Endothelial cell (in vitro differentiated cells): ENCODE measurements at regions not wholly inside any gene's neighbourhood (a gene's known extent, or its start where the extent isn't known, plus 50 kb on each side); places are given as distances from the start of the nearest gene placed in this dataset.
"Not testable (repeated sequence)": the region's sequence is repeated elsewhere in the genome, so short reads cannot be mapped to it uniquely, and the experiment has no call there.

Experiments
- DNase-seq: peaks from one replicate; pipeline ENCODE4 v3.0.0; 2021; ENCODE audit warnings: low spot score
- H3K27ac Mint-ChIP-seq: one replicate; pipeline ENCODE4 v1.8.0; 2021; ENCODE audit warnings: mixed read lengths, inconsistent platforms; ENCODE audit not compliant: unreplicated experiment
- H3K27me3 Mint-ChIP-seq: one replicate; pipeline ENCODE4 v1.8.0; 2021; ENCODE audit warnings: mild to moderate bottlenecking, moderate library complexity, mixed read lengths, inconsistent platforms; ENCODE audit not compliant: unreplicated experiment
- H3K36me3 Mint-ChIP-seq: one replicate; pipeline ENCODE4 v1.8.0; 2021; ENCODE audit warnings: mild to moderate bottlenecking, low read depth, mixed read lengths, inconsistent platforms; ENCODE audit not compliant: unreplicated experiment
- H3K4me1 Mint-ChIP-seq: one replicate; pipeline ENCODE4 v1.8.0; 2021; ENCODE audit warnings: mild to moderate bottlenecking, mixed read lengths, inconsistent platforms; ENCODE audit not compliant: unreplicated experiment
- H3K4me3 Mint-ChIP-seq: one replicate; pipeline ENCODE4 v1.8.0; 2021; ENCODE audit warnings: mild to moderate bottlenecking, mixed read lengths, inconsistent platforms; ENCODE audit not compliant: unreplicated experiment
- H3K9me3 Mint-ChIP-seq: one replicate; pipeline ENCODE4 v1.8.0; 2021; ENCODE audit warnings: mixed read lengths, inconsistent platforms; ENCODE audit not compliant: unreplicated experiment

- H3K27me3 Mint-ChIP-seq, H3K27ac Mint-ChIP-seq, H3K4me1 Mint-ChIP-seq, H3K4me3 Mint-ChIP-seq, H3K36me3 Mint-ChIP-seq, DNase-seq: not testable (repeated sequence)
- peaks cover 24% of the 10 kb centered on the region for H3K9me3 Mint-ChIP-seq
These were observed 518.5 kb upstream of the TPTE start for GRCh38 chr21:10002762-10003313.

- not testable (repeated sequence) for H3K27ac Mint-ChIP-seq, H3K4me1 Mint-ChIP-seq, H3K4me3 Mint-ChIP-seq, H3K36me3 Mint-ChIP-seq, H3K27me3 Mint-ChIP-seq, DNase-seq
- H3K9me3 Mint-ChIP-seq = peaks cover 24% of the 10 kb centered on the region
These were observed 515.6 kb upstream of the TPTE start for GRCh38 chr21:10005791-10006190.

DNA sequence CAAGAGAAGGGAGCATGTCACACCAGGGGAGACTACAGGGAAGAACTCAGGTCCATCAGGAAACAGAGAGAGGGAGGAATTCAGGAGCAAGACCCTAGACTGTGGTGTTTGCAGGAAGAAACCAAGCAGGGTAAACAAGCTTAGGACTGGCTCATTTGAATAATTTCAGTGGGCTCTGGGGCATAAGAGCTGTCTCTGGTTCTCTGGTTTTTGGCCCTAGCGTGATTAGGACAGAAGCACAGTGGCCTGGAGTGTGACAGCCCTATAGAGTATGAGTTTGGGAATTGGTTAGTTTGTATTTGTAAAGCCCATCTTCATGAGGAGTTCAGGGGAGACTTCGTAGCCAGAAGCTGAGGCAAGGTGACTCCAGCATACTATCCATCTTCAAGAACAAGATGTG, 504.4 kb upstream of the TPTE start:
- H3K4me1 Mint-ChIP-seq, H3K27me3 Mint-ChIP-seq, H3K36me3 Mint-ChIP-seq, H3K4me3 Mint-ChIP-seq, DNase-seq, H3K27ac Mint-ChIP-seq: not testable (repeated sequence)
- H3K9me3 Mint-ChIP-seq = peaks cover 10% of the 10 kb centered on the region

DNA sequence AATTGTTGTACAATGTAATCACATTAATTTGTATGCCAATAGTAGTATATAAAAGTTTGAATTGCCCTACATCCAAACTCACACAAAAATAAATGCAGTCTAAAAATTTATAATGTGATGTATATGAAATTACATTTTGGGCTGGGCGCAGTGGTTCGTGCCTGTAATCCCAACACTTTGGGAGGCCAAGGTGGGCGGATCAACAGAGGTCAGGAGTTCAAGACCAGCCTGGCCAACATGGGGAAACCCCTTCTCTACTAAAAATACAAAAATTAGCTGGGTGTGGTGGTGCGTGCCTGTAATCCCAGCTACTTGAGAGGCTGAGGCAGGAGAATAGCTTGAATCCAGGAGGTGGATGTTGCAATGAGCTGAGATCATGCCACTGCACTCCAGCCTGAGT, 503.6 kb upstream of the TPTE start:
- H3K4me1 Mint-ChIP-seq, H3K27ac Mint-ChIP-seq, H3K4me3 Mint-ChIP-seq, DNase-seq, H3K27me3 Mint-ChIP-seq, H3K36me3 Mint-ChIP-seq: not testable (repeated sequence)
- H3K9me3 Mint-ChIP-seq = peaks cover 10% of the 10 kb centered on the region

DNA sequence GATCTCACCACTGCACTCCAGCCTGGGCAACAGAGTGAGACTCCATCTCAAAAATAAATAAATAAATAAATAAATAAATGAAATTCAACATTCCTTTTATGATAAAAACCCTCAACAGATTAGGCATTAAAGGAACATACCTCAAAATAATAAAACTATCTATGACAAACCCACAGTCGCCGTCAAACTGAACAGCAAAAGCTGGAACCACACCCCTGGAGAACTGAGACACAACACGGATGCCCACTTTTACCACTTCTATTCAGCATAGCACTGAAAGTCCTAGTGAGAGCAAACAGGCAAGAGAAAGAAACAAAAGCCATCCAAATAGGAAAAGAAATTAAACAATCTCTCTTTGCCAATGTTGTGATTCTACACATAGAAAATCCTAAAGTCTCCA, 499.9 kb upstream of the TPTE start:
- H3K27ac Mint-ChIP-seq, H3K4me3 Mint-ChIP-seq, H3K36me3 Mint-ChIP-seq, H3K27me3 Mint-ChIP-seq, H3K4me1 Mint-ChIP-seq, DNase-seq: not testable (repeated sequence)
- peaks cover 17% of the 10 kb centered on the region for H3K9me3 Mint-ChIP-seq

GRCh38 chr21:10022745-10023144, 498.6 kb upstream of the TPTE start:
- H3K36me3 Mint-ChIP-seq, H3K9me3 Mint-ChIP-seq, H3K27me3 Mint-ChIP-seq, H3K27ac Mint-ChIP-seq, DNase-seq, H3K4me1 Mint-ChIP-seq, H3K4me3 Mint-ChIP-seq: not testable (repeated sequence)
